ENCODE measurements at regions not wholly inside any gene's neighbourhood (a gene's known extent, or its start where the extent isn't known, plus 50 kb on each side); places are given as distances from the start of the nearest gene placed in this dataset.

DNA sequence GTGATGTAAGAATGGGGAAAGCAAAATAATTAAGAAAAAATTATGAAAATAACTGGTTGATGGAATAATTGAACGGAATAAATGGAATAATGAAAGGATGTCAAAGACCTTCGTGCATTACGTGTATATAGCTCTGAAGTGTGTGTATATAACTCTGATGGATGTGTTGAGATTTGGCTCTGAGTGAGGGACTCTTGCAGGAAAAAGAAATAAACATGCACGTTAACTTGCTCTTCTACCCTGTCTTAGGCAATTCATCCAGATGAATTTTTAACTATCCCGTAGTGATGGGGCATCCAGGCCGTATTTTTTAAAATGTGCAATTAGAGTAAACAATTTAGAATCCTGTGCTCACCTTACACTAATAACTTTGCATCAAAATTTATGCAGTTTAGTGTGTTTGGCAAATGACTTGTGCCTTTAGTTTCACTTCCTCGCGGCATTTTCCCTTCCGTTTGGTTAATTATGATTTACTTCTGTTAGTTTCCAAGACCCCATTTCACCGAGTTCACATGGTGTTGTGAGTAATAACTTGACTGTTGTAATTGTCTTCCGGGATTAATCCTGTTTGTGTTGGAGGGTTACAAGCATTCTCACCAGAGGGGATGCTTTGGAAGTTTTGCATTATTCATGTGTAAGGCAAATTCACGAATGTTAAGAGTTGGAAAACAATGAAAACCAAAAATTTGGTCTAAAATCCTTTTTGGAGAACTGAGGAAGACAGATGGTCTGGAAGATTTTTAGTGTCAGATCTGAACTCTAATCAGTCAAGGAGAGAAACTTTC is 256.5 kb upstream of the FAT1 start:
- Histone ChIP-seq H3K36me3 (no peaks in the 10 kb centered on the region), H3K9me3 (no peaks in the 10 kb centered on the region), H3K27me3 (no peaks in the 10 kb centered on the region), H3K4me1 (no peaks in the 10 kb centered on the region), H3K27ac (no peak overlapping the region), H3K4me3 (no peak overlapping the region)
- intact Hi-C loops (cut with DNase I; ENCODE audit: low total_unique reads) (no loop called here), in situ Hi-C loops (cut with MboI; ENCODE audit: low pct_ligation_motif_present in 1 of 4, low pct_unique_long_range_greater_than_20kb in 1 of 4, low sequenced_read_pairs in 3 of 4) (no loop called here)
- WGBS, 2 donors (ENCODE audit: low coverage in 1 of 2) = 54 to 63% methylated on average over 12 of the region's 12 CpGs
- DNase-seq = no peak
- TF ChIP-seq POLR2A (IDR thresholded peaks at IDR 0.05) (no peak), EP300 (IDR thresholded peaks at IDR 0.05; ENCODE audit: low read depth) (no peak)
- TF ChIP-seq, protein P1, sequence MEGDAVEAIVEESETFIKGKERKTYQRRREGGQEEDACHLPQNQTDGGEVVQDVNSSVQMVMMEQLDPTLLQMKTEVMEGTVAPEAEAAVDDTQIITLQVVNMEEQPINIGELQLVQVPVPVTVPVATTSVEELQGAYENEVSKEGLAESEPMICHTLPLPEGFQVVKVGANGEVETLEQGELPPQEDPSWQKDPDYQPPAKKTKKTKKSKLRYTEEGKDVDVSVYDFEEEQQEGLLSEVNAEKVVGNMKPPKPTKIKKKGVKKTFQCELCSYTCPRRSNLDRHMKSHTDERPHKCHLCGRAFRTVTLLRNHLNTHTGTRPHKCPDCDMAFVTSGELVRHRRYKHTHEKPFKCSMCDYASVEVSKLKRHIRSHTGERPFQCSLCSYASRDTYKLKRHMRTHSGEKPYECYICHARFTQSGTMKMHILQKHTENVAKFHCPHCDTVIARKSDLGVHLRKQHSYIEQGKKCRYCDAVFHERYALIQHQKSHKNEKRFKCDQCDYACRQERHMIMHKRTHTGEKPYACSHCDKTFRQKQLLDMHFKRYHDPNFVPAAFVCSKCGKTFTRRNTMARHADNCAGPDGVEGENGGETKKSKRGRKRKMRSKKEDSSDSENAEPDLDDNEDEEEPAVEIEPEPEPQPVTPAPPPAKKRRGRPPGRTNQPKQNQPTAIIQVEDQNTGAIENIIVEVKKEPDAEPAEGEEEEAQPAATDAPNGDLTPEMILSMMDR (IDR thresholded peaks at IDR 0.05) = no peak

GRCh38 chr4:186981161-186981560 is 257.5 kb upstream of the FAT1 start:
- Histone ChIP-seq H3K4me3 (no peak overlapping the region), H3K4me1 (no peaks in the 10 kb centered on the region), H3K27me3 (no peaks in the 10 kb centered on the region), H3K9me3 (no peaks in the 10 kb centered on the region), H3K36me3 (no peaks in the 10 kb centered on the region), H3K27ac (no peak overlapping the region)
- WGBS, 2 donors (ENCODE audit: low coverage in 1 of 2) = 37 to 52% methylated on average over 2 of the region's 2 CpGs
- intact Hi-C loops (cut with DNase I; ENCODE audit: low total_unique reads) = no loop called here
- in situ Hi-C loops (cut with MboI; ENCODE audit: low pct_ligation_motif_present in 1 of 4, low pct_unique_long_range_greater_than_20kb in 1 of 4, low sequenced_read_pairs in 3 of 4) = no loop called here
- DNase-seq = no peak
- TF ChIP-seq, protein P1 (IDR thresholded peaks at IDR 0.05) = no peak
- TF ChIP-seq EP300 (IDR thresholded peaks at IDR 0.05; ENCODE audit: low read depth) = no peak
- no peak for TF ChIP-seq POLR2AphosphoS5 (IDR thresholded peaks at IDR 0.05)
- no peak for TF ChIP-seq POLR2A (IDR thresholded peaks at IDR 0.05)

DNA sequence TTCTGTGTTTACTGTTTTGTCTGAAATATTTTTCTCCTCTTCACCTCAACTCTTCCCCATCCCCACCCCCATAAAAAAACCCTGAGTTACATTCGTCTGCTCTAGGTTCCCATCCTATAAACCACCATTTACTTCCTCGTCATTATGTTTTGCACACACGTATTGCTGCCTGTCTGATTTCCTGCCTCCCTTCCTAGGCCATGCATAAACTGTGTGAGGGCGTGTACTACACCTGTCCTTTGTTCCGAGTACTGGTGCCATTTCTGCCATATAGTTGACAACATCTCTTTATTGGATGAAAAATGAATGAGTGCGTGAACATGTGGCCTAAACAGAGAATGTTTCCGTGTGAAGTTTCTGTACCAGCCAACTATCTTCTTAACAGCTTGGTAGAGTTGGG is 258.5 kb upstream of the FAT1 start:
- no peak overlapping the region for H3K4me3 ChIP-seq
- no peaks in the 10 kb centered on the region for H3K36me3 ChIP-seq
- H3K27ac ChIP-seq = no peak overlapping the region
- no peaks in the 10 kb centered on the region for H3K9me3 ChIP-seq
- in situ Hi-C loops (cut with MboI; ENCODE audit: low pct_ligation_motif_present in 1 of 4, low pct_unique_long_range_greater_than_20kb in 1 of 4, low sequenced_read_pairs in 3 of 4) (no loop called here), intact Hi-C loops (cut with DNase I; ENCODE audit: low total_unique reads) (no loop called here)
- no peaks in the 10 kb centered on the region for H3K27me3 ChIP-seq
- 56 to 72% methylated on average over 6 to 7 of the region's 7 CpGs for WGBS, 2 donors (ENCODE audit: low coverage in 1 of 2)
- no peak for TF ChIP-seq EP300 (IDR thresholded peaks at IDR 0.05; ENCODE audit: low read depth)
- TF ChIP-seq POLR2AphosphoS5 (IDR thresholded peaks at IDR 0.05) = no peak
- TF ChIP-seq, protein P1 (IDR thresholded peaks at IDR 0.05) = no peak
- TF ChIP-seq POLR2A (IDR thresholded peaks at IDR 0.05) = no peak
- DNase-seq = no peak
- no peaks in the 10 kb centered on the region for H3K4me1 ChIP-seq

GRCh38 chr4:186984105-186984644 is 260.5 kb upstream of the FAT1 start:
- 75 to 88% methylated on average over 3 to 7 of the region's 7 CpGs for WGBS, 2 donors (ENCODE audit: low coverage in 1 of 2)
- H3K4me1 ChIP-seq = no peaks in the 10 kb centered on the region
- no peak overlapping the region for H3K27ac ChIP-seq
- no peaks in the 10 kb centered on the region for H3K27me3 ChIP-seq
- no peaks in the 10 kb centered on the region for H3K9me3 ChIP-seq
- no peak overlapping the region for H3K4me3 ChIP-seq
- in situ Hi-C loops (cut with MboI; ENCODE audit: low pct_ligation_motif_present in 1 of 4, low pct_unique_long_range_greater_than_20kb in 1 of 4, low sequenced_read_pairs in 3 of 4) = no loop called here
- H3K36me3 ChIP-seq = no peaks in the 10 kb centered on the region
- intact Hi-C loops (cut with DNase I; ENCODE audit: low total_unique reads) = no loop called here
- no peak for DNase-seq
- no peak for TF ChIP-seq EP300 (IDR thresholded peaks at IDR 0.05; ENCODE audit: low read depth)
- TF ChIP-seq POLR2A (IDR thresholded peaks at IDR 0.05) = no peak
- TF ChIP-seq, protein P1 (IDR thresholded peaks at IDR 0.05) = no peak
- TF ChIP-seq POLR2AphosphoS5 (IDR thresholded peaks at IDR 0.05) = no peak

All from transverse colon (tissue), 4 donors.